BE2C (cell line): ENCODE measurements at regions not wholly inside any gene's neighbourhood (a gene's known extent, or its start where the extent isn't known, plus 50 kb on each side); places are given as distances from the start of the nearest gene placed in this dataset.

Source experiments
- DNase-seq: peaks from one replicate; pipeline ENCODE4 v3.0.0-alpha.2; 2020
- H3K27me3 ChIP-seq: fragments of 250-450 bp; sonication (Bioruptor Pico); 2 replicates; pipeline ENCODE4 v1.5.1; 2020; ENCODE audit warnings: mild to moderate bottlenecking
- H3K36me3 ChIP-seq: fragments of 250-450 bp; sonication (Bioruptor Pico); 2 replicates; pipeline ENCODE4 v1.5.1; 2020; ENCODE audit warnings: mild to moderate bottlenecking
- H3K4me1 ChIP-seq: fragments of 250-450 bp; sonication (Bioruptor Pico); 2 replicates; pipeline ENCODE4 v1.5.1; 2020
- H3K4me3 ChIP-seq: 2 replicates; pipeline ENCODE4 v1.5.1; 2011; ENCODE audit warnings: low read depth, low read length
- H3K9me3 ChIP-seq: fragments of 250-450 bp; sonication (Bioruptor Pico); 2 replicates; pipeline ENCODE4 v1.5.1; 2020
- CTCF ChIP-seq: IDR thresholded peaks from 2 replicates; pipeline ENCODE4 v1.5.1; 2012; ENCODE audit warnings: mild to moderate bottlenecking, low read depth, low read length

DNA sequence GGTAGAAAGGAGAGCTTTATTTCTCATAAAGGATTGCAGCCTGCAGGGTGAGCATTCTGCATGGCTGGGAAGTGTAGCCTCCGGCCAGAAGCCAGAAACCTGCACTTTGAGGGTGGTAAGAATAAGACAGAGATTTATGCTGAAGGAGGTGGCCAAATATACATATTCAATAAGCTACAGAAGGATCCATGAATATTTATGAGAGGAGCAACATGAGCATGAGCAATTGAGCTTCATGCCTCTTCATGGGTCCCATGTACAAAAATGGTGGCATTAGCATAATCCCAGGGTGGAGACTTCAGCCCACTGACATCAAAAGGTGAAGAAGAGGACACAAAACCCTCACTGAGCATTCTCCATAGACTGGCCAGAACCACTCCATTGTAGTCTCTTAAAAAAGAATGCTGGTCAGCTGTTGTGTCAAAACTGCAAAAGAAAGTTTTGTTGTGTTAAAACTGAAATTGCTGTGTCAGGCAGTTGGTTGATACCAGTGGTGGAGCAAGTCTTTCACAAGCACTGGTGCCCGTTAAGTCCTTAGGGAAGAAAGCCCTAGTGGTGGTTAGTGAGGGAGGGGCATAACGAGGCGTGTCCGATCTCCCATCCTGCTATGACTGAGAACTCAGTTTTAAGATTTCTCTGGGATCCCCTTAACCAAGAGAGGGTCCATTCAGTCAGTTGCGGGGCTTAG is 160.8 kb upstream of the MAP1B start:
- no peak for DNase-seq
- no peak overlapping the region for H3K4me3 ChIP-seq
- no peaks in the 10 kb centered on the region for H3K27me3 ChIP-seq
- H3K36me3 ChIP-seq = no peaks in the 10 kb centered on the region
- no peaks in the 10 kb centered on the region; the same call in 1 of the 2 replicates for H3K9me3 ChIP-seq
- H3K4me1 ChIP-seq = no peaks in the 10 kb centered on the region
- no peak for TF ChIP-seq CTCF

GRCh38 chr5:71948206-71948605 is 159.1 kb upstream of the MAP1B start:
- TF ChIP-seq CTCF = no peak
- no peak for DNase-seq
- H3K36me3 ChIP-seq = no peaks in the 10 kb centered on the region
- H3K27me3 ChIP-seq = no peaks in the 10 kb centered on the region
- H3K4me1 ChIP-seq = no peaks in the 10 kb centered on the region
- H3K4me3 ChIP-seq = no peak overlapping the region
- H3K9me3 ChIP-seq = no peaks in the 10 kb centered on the region; the same call in 1 of the 2 replicates

GRCh38 chr5:71949772-71950171 is 157.5 kb upstream of the MAP1B start:
- Histone ChIP-seq H3K4me3 (no peak overlapping the region), H3K36me3 (no peaks in the 10 kb centered on the region), H3K4me1 (no peaks in the 10 kb centered on the region), H3K9me3 (no peaks in the 10 kb centered on the region; the same call in 1 of the 2 replicates), H3K27me3 (no peaks in the 10 kb centered on the region)
- DNase-seq = no peak
- no peak for TF ChIP-seq CTCF

- Histone ChIP-seq H3K4me1 (no peaks in the 10 kb centered on the region), H3K9me3 (no peaks in the 10 kb centered on the region; the same call in 1 of the 2 replicates), H3K36me3 (no peaks in the 10 kb centered on the region), H3K4me3 (no peak overlapping the region), H3K27me3 (no peaks in the 10 kb centered on the region)
- DNase-seq = no peak
- TF ChIP-seq CTCF = no peak
Measured at GRCh38 chr5:71953866-71954265, 153.4 kb upstream of the MAP1B start.

DNA sequence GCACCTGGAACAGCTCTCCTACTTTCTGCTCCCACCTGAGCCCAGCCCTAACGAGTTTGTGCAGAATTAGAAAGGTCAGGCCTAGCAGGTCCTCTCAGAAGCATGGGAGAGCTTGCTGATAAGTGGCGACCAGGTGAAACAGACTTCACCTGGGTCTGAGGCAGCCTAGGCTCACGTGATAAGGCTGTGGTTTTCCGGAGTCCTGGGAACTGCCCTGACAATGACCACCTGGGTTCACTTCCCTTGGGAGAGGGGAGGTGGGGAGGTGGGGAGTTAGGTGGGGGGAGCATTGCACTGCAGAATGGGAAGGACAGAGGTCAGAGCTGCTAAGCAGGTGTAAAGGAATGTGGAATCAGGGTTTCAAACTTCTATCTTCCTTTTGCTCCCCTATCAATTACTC is 152.9 kb upstream of the MAP1B start:
- TF ChIP-seq CTCF = no peak
- DNase-seq = no peak
- no peak overlapping the region for H3K4me3 ChIP-seq
- no peaks in the 10 kb centered on the region for H3K4me1 ChIP-seq
- no peaks in the 10 kb centered on the region for H3K27me3 ChIP-seq
- no peaks in the 10 kb centered on the region for H3K36me3 ChIP-seq
- no peaks in the 10 kb centered on the region for H3K9me3 ChIP-seq

- DNase-seq = no peak
- Histone ChIP-seq H3K27me3 (no peaks in the 10 kb centered on the region), H3K36me3 (no peaks in the 10 kb centered on the region), H3K4me1 (no peaks in the 10 kb centered on the region), H3K4me3 (no peak overlapping the region), H3K9me3 (no peaks in the 10 kb centered on the region)
- no peak for TF ChIP-seq CTCF
Measured at GRCh38 chr5:71955723-71956122, 151.6 kb upstream of the MAP1B start.
